OCI-LY7 (cell line): ENCODE measurements at regions not wholly inside any gene's neighbourhood (a gene's known extent, or its start where the extent isn't known, plus 50 kb on each side); places are given as distances from the start of the nearest gene placed in this dataset.

ENCODE experiments used
- EZH2phosphoT487 ChIP-seq: fragments of 200-600 bp; sonication (generic); IDR thresholded peaks from 2 replicates; pipeline ENCODE4 v1.6.1; 2018; ENCODE audit warnings: low read depth, borderline replicate concordance, mild to moderate bottlenecking, mixed run types, antibody characterized with exemption, low read length, moderate library complexity, mixed read lengths
- TF ChIP-seq, protein P1 (sequence below): fragments of 200-600 bp; sonication (generic); conservative IDR thresholded peaks from 2 replicates; pipeline ENCODE4 v1.5.1; 2014; ENCODE audit warnings: mild to moderate bottlenecking, antibody characterized with exemption, low read length, moderate library complexity, mixed read lengths

DNA sequence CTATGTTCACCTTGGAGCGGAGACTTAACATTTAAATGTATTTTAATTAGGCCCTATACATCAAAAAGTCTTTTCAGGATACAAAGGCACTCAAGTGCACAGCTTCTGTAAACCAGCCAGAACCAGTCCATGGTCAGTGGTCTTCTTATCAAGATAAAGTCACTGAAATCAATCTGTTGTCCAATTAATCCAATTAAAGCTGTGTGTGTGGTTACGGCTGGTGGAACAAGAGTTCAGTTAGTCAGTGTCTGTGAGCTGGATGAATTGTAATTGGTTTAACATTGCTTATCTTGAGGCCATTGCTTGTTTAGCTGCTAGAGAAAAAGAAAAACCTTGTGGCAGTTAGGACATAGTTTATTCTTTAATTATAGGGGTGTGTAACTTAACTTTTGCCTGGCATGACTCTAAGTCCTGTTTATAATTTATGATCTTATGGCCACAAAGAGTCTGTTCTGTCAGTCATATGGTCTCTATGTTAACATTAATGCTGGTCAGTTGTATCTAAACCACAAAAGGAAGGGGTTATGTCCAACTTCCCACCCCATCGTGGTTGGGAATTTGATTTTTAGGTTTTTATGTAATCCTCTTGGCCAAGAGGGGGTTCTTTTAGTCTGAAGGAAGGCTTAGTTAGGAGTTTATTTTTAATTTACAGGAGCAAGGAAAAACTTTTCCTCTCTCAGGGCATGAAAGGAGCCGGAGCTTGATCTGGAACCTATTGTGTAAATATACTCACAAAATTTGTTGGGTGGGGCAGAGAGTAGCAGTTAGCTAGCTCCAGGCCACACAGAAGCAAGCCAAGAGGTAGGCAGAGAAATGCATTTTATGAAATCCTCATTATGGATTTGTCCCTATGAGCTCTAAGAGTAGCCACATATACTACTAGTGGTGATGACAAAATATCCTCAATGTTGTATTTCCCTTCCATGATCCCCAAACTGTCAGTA lies 665.7 kb upstream of the ACTRT1 start:
- TF ChIP-seq, protein P1, sequence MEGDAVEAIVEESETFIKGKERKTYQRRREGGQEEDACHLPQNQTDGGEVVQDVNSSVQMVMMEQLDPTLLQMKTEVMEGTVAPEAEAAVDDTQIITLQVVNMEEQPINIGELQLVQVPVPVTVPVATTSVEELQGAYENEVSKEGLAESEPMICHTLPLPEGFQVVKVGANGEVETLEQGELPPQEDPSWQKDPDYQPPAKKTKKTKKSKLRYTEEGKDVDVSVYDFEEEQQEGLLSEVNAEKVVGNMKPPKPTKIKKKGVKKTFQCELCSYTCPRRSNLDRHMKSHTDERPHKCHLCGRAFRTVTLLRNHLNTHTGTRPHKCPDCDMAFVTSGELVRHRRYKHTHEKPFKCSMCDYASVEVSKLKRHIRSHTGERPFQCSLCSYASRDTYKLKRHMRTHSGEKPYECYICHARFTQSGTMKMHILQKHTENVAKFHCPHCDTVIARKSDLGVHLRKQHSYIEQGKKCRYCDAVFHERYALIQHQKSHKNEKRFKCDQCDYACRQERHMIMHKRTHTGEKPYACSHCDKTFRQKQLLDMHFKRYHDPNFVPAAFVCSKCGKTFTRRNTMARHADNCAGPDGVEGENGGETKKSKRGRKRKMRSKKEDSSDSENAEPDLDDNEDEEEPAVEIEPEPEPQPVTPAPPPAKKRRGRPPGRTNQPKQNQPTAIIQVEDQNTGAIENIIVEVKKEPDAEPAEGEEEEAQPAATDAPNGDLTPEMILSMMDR, result no peak
- TF ChIP-seq EZH2phosphoT487, result no peak
